ENCODE measurements at regions not wholly inside any gene's neighbourhood (a gene's known extent, or its start where the extent isn't known, plus 50 kb on each side); places are given as distances from the start of the nearest gene placed in this dataset.

DNA sequence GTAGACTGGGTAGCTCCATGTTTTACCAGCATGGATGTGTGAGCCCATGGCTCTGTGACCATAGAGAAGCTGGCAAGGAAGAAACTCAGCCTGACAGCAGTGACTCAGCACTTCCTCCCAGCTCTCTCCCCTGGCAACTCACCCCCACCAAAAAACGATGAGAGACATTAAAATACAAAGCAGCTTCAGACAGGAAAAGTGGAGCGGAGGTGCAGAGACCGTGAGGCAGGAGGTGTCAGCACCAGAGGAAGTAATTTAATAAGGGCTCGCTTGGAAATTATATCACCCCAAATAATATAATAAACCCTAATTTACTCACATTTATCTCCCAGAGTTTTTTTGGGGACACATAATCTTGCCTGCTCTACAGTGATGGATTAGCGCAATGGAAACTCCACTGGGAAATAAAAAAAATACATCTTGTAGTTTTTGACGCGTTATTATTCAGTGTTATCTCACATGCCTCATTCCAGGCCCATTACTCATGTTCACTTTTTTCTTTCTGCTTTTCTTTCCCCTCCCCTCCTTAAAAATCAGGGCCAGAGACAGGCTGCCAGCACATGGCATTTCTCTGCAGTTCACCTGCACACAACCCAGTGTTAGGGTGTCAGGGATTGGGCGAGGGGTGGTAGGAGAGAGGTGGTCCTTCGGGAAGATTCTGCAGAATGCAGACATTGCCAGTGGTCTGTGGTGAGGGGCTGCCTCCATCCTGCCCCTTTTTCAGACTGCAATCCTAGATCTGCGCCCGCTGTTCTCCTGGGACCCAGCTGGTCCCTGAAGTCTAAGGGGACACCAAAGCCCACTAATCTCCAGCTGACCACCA is 170.8 kb downstream of the BUD13 start:
- TF ChIP-seq, protein P1, sequence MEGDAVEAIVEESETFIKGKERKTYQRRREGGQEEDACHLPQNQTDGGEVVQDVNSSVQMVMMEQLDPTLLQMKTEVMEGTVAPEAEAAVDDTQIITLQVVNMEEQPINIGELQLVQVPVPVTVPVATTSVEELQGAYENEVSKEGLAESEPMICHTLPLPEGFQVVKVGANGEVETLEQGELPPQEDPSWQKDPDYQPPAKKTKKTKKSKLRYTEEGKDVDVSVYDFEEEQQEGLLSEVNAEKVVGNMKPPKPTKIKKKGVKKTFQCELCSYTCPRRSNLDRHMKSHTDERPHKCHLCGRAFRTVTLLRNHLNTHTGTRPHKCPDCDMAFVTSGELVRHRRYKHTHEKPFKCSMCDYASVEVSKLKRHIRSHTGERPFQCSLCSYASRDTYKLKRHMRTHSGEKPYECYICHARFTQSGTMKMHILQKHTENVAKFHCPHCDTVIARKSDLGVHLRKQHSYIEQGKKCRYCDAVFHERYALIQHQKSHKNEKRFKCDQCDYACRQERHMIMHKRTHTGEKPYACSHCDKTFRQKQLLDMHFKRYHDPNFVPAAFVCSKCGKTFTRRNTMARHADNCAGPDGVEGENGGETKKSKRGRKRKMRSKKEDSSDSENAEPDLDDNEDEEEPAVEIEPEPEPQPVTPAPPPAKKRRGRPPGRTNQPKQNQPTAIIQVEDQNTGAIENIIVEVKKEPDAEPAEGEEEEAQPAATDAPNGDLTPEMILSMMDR (IDR thresholded peaks at IDR 0.05), result no peak
- TF ChIP-seq POLR2A (IDR thresholded peaks at IDR 0.05), result no peak
